A549 (cell line): ENCODE measurements at regions not wholly inside any gene's neighbourhood (a gene's known extent, or its start where the extent isn't known, plus 50 kb on each side); places are given as distances from the start of the nearest gene placed in this dataset.

Source experiments
- ATAC-seq, 2 experiments: fragments of 200-7000 bp in 1 of 2; fragments of >200 bp in 1 of 2; cut with Nextera tagmentation in 1 of 2; cut with Tn5 transposase in 1 of 2; 3 replicates each; pipeline versions ENCODE4 v1.8.0 to v1.9.1; 2018 to 2020; ENCODE audit warnings: mild to moderate bottlenecking in 1 of 2, moderate library complexity in 1 of 2
- CTCF ChIA-PET: fragments of 300-600 bp; sonication (Branson Sonifier 250); formaldehyde crosslinking; extraction: SDS; loops from one replicate; lab custom pipeline; 2021; ENCODE audit warnings: antibody characterized with exemption, inconsistent platforms; lab: Yijun Ruan, JAX
- POLR2A ChIA-PET: fragments of 350-600 bp; formaldehyde crosslinking; extraction: SDS; loops from one replicate; lab custom pipeline; 2021; ENCODE audit warnings: antibody characterized with exemption, inconsistent platforms; lab: Yijun Ruan, JAX
- DNase-seq, 2 experiments: peaks; one replicate each; pipeline versions ENCODE4 v3.0.0 to v3.0.0-alpha.2; 2011 to 2016; ENCODE audit warnings: low read depth in 1 of 2, low spot score in 1 of 2
- FAIRE-seq: peaks from 2 replicates; lab custom pipeline; 2011; peaks lifted over from hg19 to GRCh38; lab: Jason Lieb, UNC
- H3K27ac ChIP-seq, 2 experiments: fragments of >200 bp; sonication (Bioruptor Twin); formaldehyde crosslinking; 3 replicates each; pipeline ENCODE4 v1.5.1; 2016 to 2017
- H3K4me1 ChIP-seq: fragments of >200 bp; sonication (Bioruptor Twin); formaldehyde crosslinking; 3 replicates; pipeline ENCODE4 v1.6.1; 2016
- H3K4me2 ChIP-seq: fragments of >200 bp; sonication (Bioruptor Twin); formaldehyde crosslinking; 3 replicates; pipeline ENCODE4 v1.6.1; 2016
- H3K4me3 ChIP-seq: fragments of >200 bp; sonication (Bioruptor Twin); formaldehyde crosslinking; 3 replicates; pipeline ENCODE4 v1.5.1; 2016
- H3K9me3 ChIP-seq: fragments of >200 bp; sonication (Bioruptor Twin); formaldehyde crosslinking; 3 replicates; pipeline ENCODE4 v1.6.1; 2016
- BHLHE40 ChIP-seq: IDR thresholded peaks from 2 replicates; pipeline ENCODE4 v1.6.1; 2012; ENCODE audit warnings: low read depth, low read length, inconsistent platforms
- CBX8 ChIP-seq: fragments of 200-600 bp; sonication (generic); IDR thresholded peaks from 2 replicates; pipeline ENCODE4 v1.6.1; 2016
- CEBPB ChIP-seq, 2 experiments: fragments of >200 bp in 1 of 2; sonication (Bioruptor Twin) in 1 of 2; formaldehyde crosslinking in 1 of 2; IDR thresholded peaks; 2 replicates each; pipeline ENCODE4 v1.6.1; 2012 to 2016
- EHF ChIP-seq: fragments of 250-450 bp; sonication (Bioruptor Pico); IDR thresholded peaks from 2 replicates; pipeline ENCODE4 v1.5.0; 2020; ENCODE audit warnings: mild to moderate bottlenecking
- EP300 ChIP-seq, 2 experiments: fragments of >200 bp; sonication (Bioruptor Twin); formaldehyde crosslinking; IDR thresholded peaks; 2 replicates in 1 of 2; 3 replicates in 1 of 2; pipeline ENCODE4 v1.6.1; 2016 to 2017
- FOXS1 ChIP-seq: fragments of 250-450 bp; sonication (Bioruptor Pico); IDR thresholded peaks from 2 replicates; pipeline ENCODE4 v1.5.0; 2020; ENCODE audit warnings: mild to moderate bottlenecking, moderate library complexity
- GATA3 ChIP-seq: IDR thresholded peaks from 2 replicates; pipeline ENCODE4 v1.6.1; 2012; ENCODE audit warnings: borderline replicate concordance
- HOXA7 ChIP-seq: fragments of 250-450 bp; sonication (Bioruptor Pico); IDR thresholded peaks from 2 replicates; pipeline ENCODE4 v1.5.0; 2020; ENCODE audit warnings: mild to moderate bottlenecking, moderate library complexity
- KDM1A ChIP-seq: fragments of 200-600 bp; sonication (generic); IDR thresholded peaks from 2 replicates; pipeline ENCODE4 v1.6.1; 2016; ENCODE audit warnings: low read depth, mild to moderate bottlenecking
- KDM5A ChIP-seq: fragments of 200-600 bp; sonication (generic); IDR thresholded peaks from 2 replicates; pipeline ENCODE4 v1.6.1; 2016; ENCODE audit warnings: antibody characterized with exemption, mild to moderate bottlenecking
- MAFK ChIP-seq: fragments of 450-650 bp; IDR thresholded peaks from 2 replicates; pipeline ENCODE4 v1.6.1; 2014; ENCODE audit not compliant: partially characterized antibody
- MYC ChIP-seq: IDR thresholded peaks from 2 replicates; pipeline ENCODE4 v1.6.1; 2012; ENCODE audit warnings: mild to moderate bottlenecking, inconsistent platforms, low read length, improper control_type of control experiment, borderline replicate concordance
- NFE2L2 ChIP-seq: fragments of 150-350 bp; conservative IDR thresholded peaks from 2 replicates; pipeline ENCODE4 v1.6.1; 2014; ENCODE audit warnings: low read length
- NPAS2 ChIP-seq: fragments of 250-450 bp; sonication (Bioruptor Pico); IDR thresholded peaks from 2 replicates; pipeline ENCODE4 v1.8.0; 2022; ENCODE audit warnings: mild to moderate bottlenecking, moderate library complexity, borderline replicate concordance
- PHF8 ChIP-seq: fragments of 200-600 bp; sonication (generic); IDR thresholded peaks from 2 replicates; pipeline ENCODE4 v1.6.1; 2016; ENCODE audit warnings: low read depth, mild to moderate bottlenecking, antibody characterized with exemption, moderate library complexity, borderline replicate concordance
- POLR2A ChIP-seq: IDR thresholded peaks from 2 replicates; pipeline ENCODE4 v1.6.1; 2012; ENCODE audit warnings: mild to moderate bottlenecking, low read length
- POLR2AphosphoS2 ChIP-seq: conservative IDR thresholded peaks from 2 replicates; pipeline ENCODE4 v1.6.1; 2012; ENCODE audit warnings: low read length, improper control_type of control experiment, inconsistent platforms
- RARB ChIP-seq: fragments of 250-450 bp; sonication (Bioruptor Pico); IDR thresholded peaks from 2 replicates; pipeline ENCODE4 v1.8.0; 2021; ENCODE audit warnings: mild to moderate bottlenecking, moderate library complexity
- SREBF2 ChIP-seq: fragments of 450-650 bp; IDR thresholded peaks from 2 replicates; pipeline ENCODE4 v1.6.1; 2014; ENCODE audit warnings: mild to moderate bottlenecking, moderate library complexity
- ZFP36 ChIP-seq: fragments of 450-650 bp; IDR thresholded peaks from 2 replicates; pipeline ENCODE4 v1.6.1; 2014; ENCODE audit warnings: borderline replicate concordance; ENCODE audit not compliant: partially characterized antibody
- ZNF302 ChIP-seq: fragments of 250-450 bp; sonication (Bioruptor Pico); IDR thresholded peaks from 2 replicates; pipeline ENCODE4 v1.9.0; 2021; ENCODE audit warnings: inconsistent platforms, mild to moderate bottlenecking, moderate library complexity
- WGBS: methylation state at CpG from one replicate; pipeline ENCODE4 v1.1.6; 2017; ENCODE audit errors: missing lambda C conversion rate; 5-methylcytosine and 5-hydroxymethylcytosine counted together
- TF ChIP-seq, protein P1 (sequence below): IDR thresholded peaks from 2 replicates; pipeline ENCODE4 v1.6.1; 2012
- TF ChIP-seq, protein P2 (sequence below): fragments of 250-450 bp; sonication (Bioruptor Pico); IDR thresholded peaks from 2 replicates; pipeline ENCODE4 v1.5.0; 2020; ENCODE audit warnings: low read depth, mild to moderate bottlenecking, moderate library complexity

- Histone ChIP-seq H3K4me3 (no peak overlapping the region), H3K4me1 (no peaks in the 10 kb centered on the region), H3K4me2 (no peak overlapping the region), H3K27ac (no peak overlapping the region), H3K9me3 (no peaks in the 10 kb centered on the region)
- POLR2A ChIA-PET: no interaction called here
- peak in 1 of 2 experiments; percentile 66; a peak in 2 of 6 replicates for ATAC-seq
- CTCF ChIA-PET: interaction anchor here (2.2 kb wide), 1 partner anchor 9 kb away, joined by 18 read pairs; no protein-coding TSS in a partner anchor
- no peak for TF ChIP-seq EP300 (IDR thresholded peaks at IDR 0.05)
- no peak for TF ChIP-seq NFE2L2
- TF ChIP-seq MAFK: no peak
- TF ChIP-seq, protein P1, sequence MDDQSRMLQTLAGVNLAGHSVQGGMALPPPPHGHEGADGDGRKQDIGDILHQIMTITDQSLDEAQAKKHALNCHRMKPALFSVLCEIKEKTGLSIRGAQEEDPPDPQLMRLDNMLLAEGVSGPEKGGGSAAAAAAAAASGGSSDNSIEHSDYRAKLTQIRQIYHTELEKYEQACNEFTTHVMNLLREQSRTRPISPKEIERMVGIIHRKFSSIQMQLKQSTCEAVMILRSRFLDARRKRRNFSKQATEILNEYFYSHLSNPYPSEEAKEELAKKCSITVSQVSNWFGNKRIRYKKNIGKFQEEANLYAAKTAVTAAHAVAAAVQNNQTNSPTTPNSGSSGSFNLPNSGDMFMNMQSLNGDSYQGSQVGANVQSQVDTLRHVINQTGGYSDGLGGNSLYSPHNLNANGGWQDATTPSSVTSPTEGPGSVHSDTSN: no peak
- TF ChIP-seq CEBPB (IDR thresholded peaks at IDR 0.05): no peak
- TF ChIP-seq GATA3: no peak
- TF ChIP-seq, protein P2, sequence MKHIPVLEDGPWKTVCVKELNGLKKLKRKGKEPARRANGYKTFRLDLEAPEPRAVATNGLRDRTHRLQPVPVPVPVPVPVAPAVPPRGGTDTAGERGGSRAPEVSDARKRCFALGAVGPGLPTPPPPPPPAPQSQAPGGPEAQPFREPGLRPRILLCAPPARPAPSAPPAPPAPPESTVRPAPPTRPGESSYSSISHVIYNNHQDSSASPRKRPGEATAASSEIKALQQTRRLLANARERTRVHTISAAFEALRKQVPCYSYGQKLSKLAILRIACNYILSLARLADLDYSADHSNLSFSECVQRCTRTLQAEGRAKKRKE (CRISPR knock-in tag): no peak
- no peak for TF ChIP-seq RARB (CRISPR knock-in tag)
- no peak for TF ChIP-seq POLR2A
- TF ChIP-seq FOXS1 (CRISPR knock-in tag): no peak
- TF ChIP-seq MYC: no peak
- TF ChIP-seq ZNF302: no peak
- TF ChIP-seq ZFP36: no peak
- no peak for TF ChIP-seq HOXA7 (CRISPR knock-in tag)
- no peak for TF ChIP-seq NPAS2 (CRISPR knock-in tag)
- TF ChIP-seq KDM5A: no peak
- WGBS: 15% methylated on average over 6 of the region's 6 CpGs
- no peak for DNase-seq
- no peak for FAIRE-seq
Measured at GRCh38 chr3:118808723-118809122, 225.9 kb downstream of the IGSF11 start.

GRCh38 chr3:118809696-118810498 lies 224.7 kb downstream of the IGSF11 start:
- POLR2A ChIA-PET: no interaction called here
- 55% methylated on average over 9 of the region's 9 CpGs for WGBS
- DNase-seq: no peak

DNA sequence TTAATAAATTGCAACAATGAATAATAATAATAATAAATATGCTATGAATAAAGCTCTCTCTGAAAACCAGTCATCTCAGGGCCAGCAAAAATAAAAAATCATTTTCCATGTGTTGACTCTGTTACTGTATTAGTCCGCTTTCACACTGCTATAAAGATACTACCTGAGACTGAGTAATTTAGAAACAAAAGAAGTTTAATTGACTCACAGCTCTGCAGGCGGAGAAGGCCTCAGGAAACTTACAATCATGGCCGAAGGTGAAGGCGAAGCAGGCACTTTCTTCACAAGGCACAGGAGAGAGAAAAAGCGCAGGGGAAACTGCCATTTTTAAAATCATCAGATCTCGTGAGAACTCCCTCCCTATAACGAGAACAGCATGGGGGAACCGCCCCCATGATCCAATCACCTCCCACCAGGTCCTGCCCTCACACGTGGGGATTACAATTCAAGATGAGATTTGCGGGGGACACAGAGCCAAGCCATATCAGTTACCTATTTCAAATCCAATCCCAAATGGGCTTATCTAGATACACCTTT lies 224.1 kb downstream of the IGSF11 start:
- DNase-seq (no peak), FAIRE-seq (no peak)
- Histone ChIP-seq H3K4me1 (no peaks in the 10 kb centered on the region), H3K27ac (no peak overlapping the region), H3K9me3 (no peaks in the 10 kb centered on the region), H3K4me2 (no peak overlapping the region)
- 64% methylated on average over 10 of the region's 10 CpGs for WGBS
- TF ChIP-seq POLR2AphosphoS2 (no peak), EHF (no peak)
- TF ChIP-seq, protein P2 (CRISPR knock-in tag): no peak
- TF ChIP-seq, all 56 proteins: peak for 0
- POLR2A ChIA-PET: no interaction called here
- CTCF ChIA-PET: no interaction called here
- no peak overlapping the region for H3K4me3 ChIP-seq
- no peak for ATAC-seq

More at GRCh38 chr3:118809696-118810498, 224.7 kb downstream of the IGSF11 start:
- FAIRE-seq (no peak), ATAC-seq (no peak)
- no peaks in the 10 kb centered on the region for H3K9me3 ChIP-seq
- H3K4me1 ChIP-seq: no peaks in the 10 kb centered on the region
- no peak overlapping the region for H3K4me2 ChIP-seq
- no peak overlapping the region for H3K27ac ChIP-seq
- no peak overlapping the region for H3K4me3 ChIP-seq
- TF ChIP-seq CBX8: no peak
- no peak for TF ChIP-seq PHF8
- no peak for TF ChIP-seq SREBF2
- TF ChIP-seq KDM1A: no peak
- TF ChIP-seq BHLHE40: no peak
- no peak for TF ChIP-seq NFE2L2
- CTCF ChIA-PET: interaction anchor here (2.2 kb wide), 1 partner anchor 8 kb away, joined by 18 read pairs; no protein-coding TSS in a partner anchor
